ENCODE measurements at regions not wholly inside any gene's neighbourhood (a gene's known extent, or its start where the extent isn't known, plus 50 kb on each side); places are given as distances from the start of the nearest gene placed in this dataset.

DNA sequence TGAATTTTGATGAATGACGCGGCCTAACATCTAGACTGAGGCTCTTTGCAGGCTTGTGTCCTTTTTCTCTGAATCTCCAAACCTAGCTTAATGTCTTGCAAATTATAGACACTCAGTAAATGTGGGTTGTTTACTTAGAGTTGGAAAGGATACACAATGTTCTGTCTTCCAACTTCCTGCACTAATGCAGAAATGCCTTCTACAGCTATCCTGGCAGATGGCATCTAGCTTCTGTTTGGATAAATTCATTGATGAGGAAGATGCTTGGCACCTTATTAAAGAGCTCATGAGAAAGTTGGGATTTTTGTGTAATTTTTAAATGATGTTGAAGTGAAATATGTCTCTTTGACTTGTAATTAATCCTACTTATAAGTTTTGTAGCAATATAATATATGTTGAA lies 1822.2 kb downstream of the MAT2B start:
- ATAC-seq = no peak
- TF ChIP-seq, protein P1, sequence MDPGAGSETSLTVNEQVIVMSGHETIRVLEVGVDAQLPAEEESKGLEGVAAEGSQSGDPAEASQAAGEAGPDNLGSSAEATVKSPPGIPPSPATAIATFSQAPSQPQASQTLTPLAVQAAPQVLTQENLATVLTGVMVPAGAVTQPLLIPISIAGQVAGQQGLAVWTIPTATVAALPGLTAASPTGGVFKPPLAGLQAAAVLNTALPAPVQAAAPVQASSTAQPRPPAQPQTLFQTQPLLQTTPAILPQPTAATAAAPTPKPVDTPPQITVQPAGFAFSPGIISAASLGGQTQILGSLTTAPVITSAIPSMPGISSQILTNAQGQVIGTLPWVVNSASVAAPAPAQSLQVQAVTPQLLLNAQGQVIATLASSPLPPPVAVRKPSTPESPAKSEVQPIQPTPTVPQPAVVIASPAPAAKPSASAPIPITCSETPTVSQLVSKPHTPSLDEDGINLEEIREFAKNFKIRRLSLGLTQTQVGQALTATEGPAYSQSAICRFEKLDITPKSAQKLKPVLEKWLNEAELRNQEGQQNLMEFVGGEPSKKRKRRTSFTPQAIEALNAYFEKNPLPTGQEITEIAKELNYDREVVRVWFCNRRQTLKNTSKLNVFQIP (CRISPR knock-in tag; IDR thresholded peaks at IDR 0.05; ENCODE audit: borderline replicate concordance, low read depth) = no peak
- TF ChIP-seq, protein P2, sequence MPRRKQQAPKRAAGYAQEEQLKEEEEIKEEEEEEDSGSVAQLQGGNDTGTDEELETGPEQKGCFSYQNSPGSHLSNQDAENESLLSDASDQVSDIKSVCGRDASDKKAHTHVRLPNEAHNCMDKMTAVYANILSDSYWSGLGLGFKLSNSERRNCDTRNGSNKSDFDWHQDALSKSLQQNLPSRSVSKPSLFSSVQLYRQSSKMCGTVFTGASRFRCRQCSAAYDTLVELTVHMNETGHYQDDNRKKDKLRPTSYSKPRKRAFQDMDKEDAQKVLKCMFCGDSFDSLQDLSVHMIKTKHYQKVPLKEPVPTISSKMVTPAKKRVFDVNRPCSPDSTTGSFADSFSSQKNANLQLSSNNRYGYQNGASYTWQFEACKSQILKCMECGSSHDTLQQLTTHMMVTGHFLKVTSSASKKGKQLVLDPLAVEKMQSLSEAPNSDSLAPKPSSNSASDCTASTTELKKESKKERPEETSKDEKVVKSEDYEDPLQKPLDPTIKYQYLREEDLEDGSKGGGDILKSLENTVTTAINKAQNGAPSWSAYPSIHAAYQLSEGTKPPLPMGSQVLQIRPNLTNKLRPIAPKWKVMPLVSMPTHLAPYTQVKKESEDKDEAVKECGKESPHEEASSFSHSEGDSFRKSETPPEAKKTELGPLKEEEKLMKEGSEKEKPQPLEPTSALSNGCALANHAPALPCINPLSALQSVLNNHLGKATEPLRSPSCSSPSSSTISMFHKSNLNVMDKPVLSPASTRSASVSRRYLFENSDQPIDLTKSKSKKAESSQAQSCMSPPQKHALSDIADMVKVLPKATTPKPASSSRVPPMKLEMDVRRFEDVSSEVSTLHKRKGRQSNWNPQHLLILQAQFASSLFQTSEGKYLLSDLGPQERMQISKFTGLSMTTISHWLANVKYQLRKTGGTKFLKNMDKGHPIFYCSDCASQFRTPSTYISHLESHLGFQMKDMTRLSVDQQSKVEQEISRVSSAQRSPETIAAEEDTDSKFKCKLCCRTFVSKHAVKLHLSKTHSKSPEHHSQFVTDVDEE (CRISPR knock-in tag; IDR thresholded peaks at IDR 0.05) = no peak
- TF ChIP-seq CSDC2 (CRISPR knock-in tag; IDR thresholded peaks at IDR 0.05) = no peak
- no peak for TF ChIP-seq SNAI2 (CRISPR knock-in tag; IDR thresholded peaks at IDR 0.05)
- TF ChIP-seq, protein P3, sequence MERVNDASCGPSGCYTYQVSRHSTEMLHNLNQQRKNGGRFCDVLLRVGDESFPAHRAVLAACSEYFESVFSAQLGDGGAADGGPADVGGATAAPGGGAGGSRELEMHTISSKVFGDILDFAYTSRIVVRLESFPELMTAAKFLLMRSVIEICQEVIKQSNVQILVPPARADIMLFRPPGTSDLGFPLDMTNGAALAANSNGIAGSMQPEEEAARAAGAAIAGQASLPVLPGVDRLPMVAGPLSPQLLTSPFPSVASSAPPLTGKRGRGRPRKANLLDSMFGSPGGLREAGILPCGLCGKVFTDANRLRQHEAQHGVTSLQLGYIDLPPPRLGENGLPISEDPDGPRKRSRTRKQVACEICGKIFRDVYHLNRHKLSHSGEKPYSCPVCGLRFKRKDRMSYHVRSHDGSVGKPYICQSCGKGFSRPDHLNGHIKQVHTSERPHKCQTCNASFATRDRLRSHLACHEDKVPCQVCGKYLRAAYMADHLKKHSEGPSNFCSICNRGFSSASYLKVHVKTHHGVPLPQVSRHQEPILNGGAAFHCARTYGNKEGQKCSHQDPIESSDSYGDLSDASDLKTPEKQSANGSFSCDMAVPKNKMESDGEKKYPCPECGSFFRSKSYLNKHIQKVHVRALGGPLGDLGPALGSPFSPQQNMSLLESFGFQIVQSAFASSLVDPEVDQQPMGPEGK (CRISPR knock-in tag; IDR thresholded peaks at IDR 0.05; ENCODE audit: borderline replicate concordance) = no peak
- TF ChIP-seq BACH2 (CRISPR knock-in tag; IDR thresholded peaks at IDR 0.05; ENCODE audit: borderline replicate concordance) = no peak
- TF ChIP-seq, protein P4, sequence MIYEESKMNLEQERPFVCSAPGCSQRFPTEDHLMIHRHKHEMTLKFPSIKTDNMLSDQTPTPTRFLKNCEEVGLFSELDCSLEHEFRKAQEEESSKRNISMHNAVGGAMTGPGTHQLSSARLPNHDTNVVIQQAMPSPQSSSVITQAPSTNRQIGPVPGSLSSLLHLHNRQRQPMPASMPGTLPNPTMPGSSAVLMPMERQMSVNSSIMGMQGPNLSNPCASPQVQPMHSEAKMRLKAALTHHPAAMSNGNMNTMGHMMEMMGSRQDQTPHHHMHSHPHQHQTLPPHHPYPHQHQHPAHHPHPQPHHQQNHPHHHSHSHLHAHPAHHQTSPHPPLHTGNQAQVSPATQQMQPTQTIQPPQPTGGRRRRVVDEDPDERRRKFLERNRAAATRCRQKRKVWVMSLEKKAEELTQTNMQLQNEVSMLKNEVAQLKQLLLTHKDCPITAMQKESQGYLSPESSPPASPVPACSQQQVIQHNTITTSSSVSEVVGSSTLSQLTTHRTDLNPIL (CRISPR knock-in tag; IDR thresholded peaks at IDR 0.05; ENCODE audit: low read depth) = no peak
- no peak for TF ChIP-seq GLIS3 (CRISPR knock-in tag; IDR thresholded peaks at IDR 0.05)

DNA sequence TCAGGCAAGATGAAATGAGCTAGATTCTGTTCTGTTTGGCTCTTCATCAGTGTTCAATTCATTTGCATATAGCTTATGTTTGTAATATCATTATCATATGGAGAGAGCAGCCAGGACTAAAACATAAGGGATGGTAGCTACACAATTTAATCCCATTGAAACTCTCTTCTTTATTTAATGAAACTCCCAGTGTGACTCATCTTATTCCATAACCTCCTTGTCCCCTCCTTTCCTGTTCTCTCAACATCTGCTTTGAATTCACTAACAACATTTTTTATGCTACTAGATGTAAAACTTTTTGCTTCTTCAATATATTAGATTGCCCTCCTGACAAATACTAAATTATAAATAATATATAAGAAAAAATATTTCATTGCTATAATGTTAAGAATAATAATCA lies 1823.4 kb downstream of the MAT2B start:
- TF ChIP-seq ZC3H10 (CRISPR knock-in tag; IDR thresholded peaks at IDR 0.05) = no peak
- TF ChIP-seq, protein P5, sequence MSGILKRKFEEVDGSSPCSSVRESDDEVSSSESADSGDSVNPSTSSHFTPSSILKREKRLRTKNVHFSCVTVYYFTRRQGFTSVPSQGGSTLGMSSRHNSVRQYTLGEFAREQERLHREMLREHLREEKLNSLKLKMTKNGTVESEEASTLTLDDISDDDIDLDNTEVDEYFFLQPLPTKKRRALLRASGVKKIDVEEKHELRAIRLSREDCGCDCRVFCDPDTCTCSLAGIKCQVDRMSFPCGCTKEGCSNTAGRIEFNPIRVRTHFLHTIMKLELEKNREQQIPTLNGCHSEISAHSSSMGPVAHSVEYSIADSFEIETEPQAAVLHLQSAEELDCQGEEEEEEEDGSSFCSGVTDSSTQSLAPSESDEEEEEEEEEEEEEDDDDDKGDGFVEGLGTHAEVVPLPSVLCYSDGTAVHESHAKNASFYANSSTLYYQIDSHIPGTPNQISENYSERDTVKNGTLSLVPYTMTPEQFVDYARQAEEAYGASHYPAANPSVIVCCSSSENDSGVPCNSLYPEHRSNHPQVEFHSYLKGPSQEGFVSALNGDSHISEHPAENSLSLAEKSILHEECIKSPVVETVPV (CRISPR knock-in tag; IDR thresholded peaks at IDR 0.05) = no peak
- no peak for TF ChIP-seq GLIS3 (CRISPR knock-in tag; IDR thresholded peaks at IDR 0.05)
- no peak for TF ChIP-seq BACH2 (CRISPR knock-in tag; IDR thresholded peaks at IDR 0.05; ENCODE audit: borderline replicate concordance)
- TF ChIP-seq SNAI2 (CRISPR knock-in tag; IDR thresholded peaks at IDR 0.05) = no peak
- TF ChIP-seq, protein P4 (CRISPR knock-in tag; IDR thresholded peaks at IDR 0.05; ENCODE audit: low read depth) = no peak
- TF ChIP-seq, protein P1 (CRISPR knock-in tag; IDR thresholded peaks at IDR 0.05; ENCODE audit: borderline replicate concordance, low read depth) = no peak
- TF ChIP-seq ZNF565 (CRISPR knock-in tag; conservative IDR thresholded peaks at IDR 0.05; ENCODE audit: low read depth) = no peak
- no peak for TF ChIP-seq ZNF70 (CRISPR knock-in tag; IDR thresholded peaks at IDR 0.05)
- no peak for TF ChIP-seq RARB (CRISPR knock-in tag; IDR thresholded peaks at IDR 0.05)
- no peak for TF ChIP-seq ZNF8 (CRISPR knock-in tag; IDR thresholded peaks at IDR 0.05)
- TF ChIP-seq, protein P2 (CRISPR knock-in tag; IDR thresholded peaks at IDR 0.05) = no peak
- TF ChIP-seq, protein P3 (CRISPR knock-in tag; IDR thresholded peaks at IDR 0.05; ENCODE audit: borderline replicate concordance) = no peak
- no peak for TF ChIP-seq ARNTL (CRISPR knock-in tag; IDR thresholded peaks at IDR 0.05; ENCODE audit: borderline replicate concordance, low read depth)
- TF ChIP-seq PPARA (CRISPR knock-in tag; IDR thresholded peaks at IDR 0.05; ENCODE audit: borderline replicate concordance) = no peak
- ATAC-seq = no peak

Data from SK-N-SH treated with all-trans-retinoic acid at 6 μM for 48 hours (cell line).